Ammon's horn (tissue), 1 donor: ENCODE measurements at regions not wholly inside any gene's neighbourhood (a gene's known extent, or its start where the extent isn't known, plus 50 kb on each side); places are given as distances from the start of the nearest gene placed in this dataset.

Experiments
- DNase-seq: peaks from one replicate; pipeline ENCODE4 v3.0.0-alpha.2; 2016; ENCODE audit warnings: low spot score

GRCh38 chr5:74154526-74154925 lies 486.0 kb downstream of the ENC1 start:
- no peak for DNase-seq

DNA sequence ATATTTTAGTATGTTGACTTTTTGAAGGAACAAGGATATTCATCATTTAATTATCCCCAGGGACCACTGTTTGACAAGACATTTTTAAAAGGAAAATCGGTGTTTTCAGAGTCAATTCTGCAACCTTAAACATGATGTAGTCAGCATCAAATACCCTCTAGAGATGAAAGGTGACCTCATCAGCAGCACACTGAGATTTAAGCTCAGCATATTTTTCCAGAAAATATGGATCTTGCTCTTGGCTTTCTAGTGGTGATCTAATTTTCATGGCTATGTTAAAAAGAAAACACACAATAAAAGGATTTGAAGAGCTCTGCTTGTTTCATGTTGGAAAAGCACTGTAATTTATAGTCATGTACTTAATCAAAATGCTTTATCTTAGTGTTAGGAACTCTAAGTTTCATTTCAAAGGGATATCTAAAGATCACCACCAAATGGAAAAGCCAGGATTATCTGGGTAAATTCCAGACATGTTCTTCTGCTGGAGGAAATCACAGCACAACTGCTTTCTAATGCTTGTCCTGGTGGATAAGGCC lies 487.2 kb downstream of the ENC1 start:
- DNase-seq: no peak

GRCh38 chr5:74152625-74153254 lies 487.8 kb downstream of the ENC1 start:
- DNase-seq: no peak

- no peak for DNase-seq
These were observed 488.4 kb downstream of the ENC1 start for GRCh38 chr5:74152136-74152535.

- DNase-seq: peak; percentile 25
These were observed 491.1 kb downstream of the ENC1 start for GRCh38 chr5:74149395-74149794.

DNA sequence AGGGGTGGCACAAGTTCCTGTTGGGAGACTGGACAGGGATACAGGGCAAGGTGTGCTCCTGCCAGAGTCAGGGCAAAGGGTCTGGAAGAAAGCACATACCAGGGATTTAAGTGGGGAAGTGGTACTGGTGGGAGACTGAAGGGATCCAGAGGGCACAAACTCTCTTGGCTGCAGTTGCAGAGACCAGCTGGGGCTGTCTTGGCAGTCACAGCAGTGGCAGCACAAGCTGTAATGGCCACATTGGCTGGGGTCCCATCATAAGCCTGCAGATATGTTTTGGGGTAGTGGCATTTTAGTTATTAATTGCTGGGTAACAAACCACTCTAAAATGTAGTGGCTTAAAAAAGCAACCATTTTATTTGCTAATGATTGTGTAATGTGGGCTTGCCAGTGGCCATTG lies 492.2 kb downstream of the ENC1 start:
- no peak for DNase-seq

DNA sequence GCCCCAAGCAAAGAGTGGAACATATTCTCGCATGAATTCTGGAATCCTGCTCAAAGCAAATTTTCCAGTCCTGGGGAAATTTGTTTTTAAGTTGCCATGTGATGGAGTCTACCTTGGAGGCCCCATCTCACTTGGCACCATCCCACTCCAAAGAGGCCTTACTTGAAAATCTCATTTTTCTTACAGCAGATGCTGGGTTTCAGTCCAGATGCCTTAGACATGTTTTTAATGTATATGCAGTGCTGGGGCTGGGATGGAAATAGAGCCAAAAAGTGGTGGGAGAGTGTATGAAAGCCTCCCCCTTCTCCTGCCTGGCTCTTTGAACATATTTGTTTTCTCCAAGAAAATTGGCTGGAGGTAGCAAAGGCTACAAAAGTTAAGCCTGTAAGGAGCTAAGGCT lies 493.7 kb downstream of the ENC1 start:
- DNase-seq: no peak

GRCh38 chr5:74145951-74146350 lies 494.6 kb downstream of the ENC1 start:
- DNase-seq: no peak

GRCh38 chr5:74143721-74144330 lies 496.7 kb downstream of the ENC1 start:
- peak; percentile 13 for DNase-seq

DNA sequence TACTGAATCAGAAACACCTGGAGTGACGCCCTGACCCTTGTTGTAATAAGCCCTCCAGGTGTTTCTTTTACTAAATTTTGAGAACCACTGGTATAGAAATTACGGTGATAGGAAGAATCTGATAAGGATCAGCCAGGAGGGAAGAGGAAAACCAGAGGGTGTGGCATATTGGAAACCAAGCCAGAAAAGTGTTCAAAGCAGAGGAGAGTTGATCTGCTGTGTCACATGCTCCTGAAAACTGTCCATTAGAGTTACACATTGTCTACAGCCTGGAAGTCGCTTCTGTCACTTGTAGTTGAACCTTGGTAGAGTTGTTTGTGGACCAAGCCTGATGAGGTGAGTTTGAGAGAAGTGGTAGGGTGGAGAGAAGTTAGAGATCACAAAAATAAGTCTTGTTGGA lies 497.4 kb downstream of the ENC1 start:
- no peak for DNase-seq

GRCh38 chr5:74141053-74141452 lies 499.5 kb downstream of the ENC1 start:
- no peak for DNase-seq

DNA sequence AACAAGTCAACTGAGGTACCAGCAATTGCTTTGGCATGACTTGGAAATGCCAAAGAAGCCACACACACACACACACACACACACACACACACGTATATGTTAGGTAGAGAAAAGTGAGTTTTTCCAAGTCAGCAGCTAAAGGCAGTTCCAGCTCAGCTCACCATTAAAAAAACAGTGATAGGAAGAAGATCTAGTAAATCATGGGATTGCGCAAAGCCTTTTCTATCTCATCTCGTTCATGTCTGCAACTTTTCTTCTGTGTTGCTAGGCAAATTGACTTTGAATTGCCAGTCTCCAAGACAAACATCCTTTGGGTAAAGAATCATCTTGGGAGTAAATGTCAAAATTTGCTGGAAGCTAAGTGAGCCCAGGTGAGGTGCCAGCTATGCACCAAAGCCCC lies 500.1 kb downstream of the ENC1 start:
- no peak for DNase-seq

- no peak for DNase-seq
These were observed 500.9 kb downstream of the ENC1 start for GRCh38 chr5:74139589-74139988.

DNA sequence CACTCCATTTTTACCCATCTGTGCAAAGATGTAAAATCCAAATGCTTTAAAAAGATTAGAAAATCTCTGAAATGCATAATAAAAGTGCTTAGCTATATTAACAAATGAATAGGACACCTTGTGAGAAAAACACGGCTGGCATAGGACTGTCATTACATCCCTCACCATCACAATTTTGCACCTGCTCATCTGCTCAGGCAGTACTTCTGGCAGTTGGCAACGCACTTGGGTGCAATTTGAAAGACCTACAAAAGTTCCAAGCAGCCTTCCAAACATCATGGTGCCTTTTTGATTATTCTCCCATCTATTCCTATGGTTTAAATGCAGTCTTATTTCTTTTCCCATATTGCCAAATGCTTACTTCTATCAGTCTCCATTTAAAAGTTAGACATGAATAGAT lies 501.8 kb downstream of the ENC1 start:
- DNase-seq: no peak

DNA sequence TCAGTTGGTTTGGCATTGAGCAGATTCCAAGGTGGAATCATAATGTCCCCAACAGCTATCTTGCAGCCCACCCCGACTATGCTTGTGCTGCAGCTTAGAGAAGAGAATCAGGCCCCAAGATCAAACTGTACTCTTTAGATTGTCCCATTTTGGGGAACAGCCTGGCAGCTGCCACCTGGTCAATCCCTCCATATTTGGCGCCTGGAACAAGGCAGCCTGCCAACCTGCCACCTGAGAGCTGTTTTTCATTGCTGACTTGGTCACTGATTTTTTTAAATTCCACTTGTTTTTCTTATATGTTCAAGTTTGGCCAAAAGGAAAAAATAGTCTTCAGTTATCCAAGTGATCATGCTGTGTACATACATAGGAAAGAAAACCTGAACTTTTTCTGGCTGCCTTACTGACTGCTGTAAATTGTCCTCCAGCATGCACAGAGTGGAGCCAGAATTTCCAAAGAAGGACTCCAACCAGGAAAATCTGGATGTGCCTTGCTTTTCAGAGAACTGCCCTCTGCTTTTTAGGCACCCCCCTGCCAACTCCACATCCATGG lies 504.2 kb downstream of the ENC1 start:
- DNase-seq: no peak

DNA sequence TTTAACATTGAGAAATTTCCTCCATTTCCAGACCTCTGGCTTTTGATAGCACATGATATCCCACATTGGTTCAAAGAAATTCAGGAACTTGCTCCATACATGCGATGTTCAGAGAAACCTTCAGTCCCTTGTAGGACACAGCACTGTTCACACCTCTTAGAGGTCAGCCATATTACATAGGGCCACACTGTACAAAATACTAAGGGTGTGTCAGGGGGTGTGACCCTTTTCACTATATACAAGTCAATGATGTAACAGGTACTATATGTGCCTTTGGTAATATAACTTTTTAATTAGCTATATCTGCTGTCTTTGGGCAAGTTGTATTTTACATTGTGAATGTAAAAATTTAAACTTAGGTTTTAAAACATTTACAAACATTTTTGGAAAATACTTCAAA lies 505.5 kb downstream of the ENC1 start:
- no peak for DNase-seq

GRCh38 chr5:74132485-74132884 lies 506.5 kb downstream of the ARHGEF28 start:
- no peak for DNase-seq

GRCh38 chr5:74131250-74131649 lies 505.3 kb downstream of the ARHGEF28 start:
- no peak for DNase-seq

GRCh38 chr5:74130155-74130897 lies 504.3 kb downstream of the ARHGEF28 start:
- peak; percentile 50 for DNase-seq

DNA sequence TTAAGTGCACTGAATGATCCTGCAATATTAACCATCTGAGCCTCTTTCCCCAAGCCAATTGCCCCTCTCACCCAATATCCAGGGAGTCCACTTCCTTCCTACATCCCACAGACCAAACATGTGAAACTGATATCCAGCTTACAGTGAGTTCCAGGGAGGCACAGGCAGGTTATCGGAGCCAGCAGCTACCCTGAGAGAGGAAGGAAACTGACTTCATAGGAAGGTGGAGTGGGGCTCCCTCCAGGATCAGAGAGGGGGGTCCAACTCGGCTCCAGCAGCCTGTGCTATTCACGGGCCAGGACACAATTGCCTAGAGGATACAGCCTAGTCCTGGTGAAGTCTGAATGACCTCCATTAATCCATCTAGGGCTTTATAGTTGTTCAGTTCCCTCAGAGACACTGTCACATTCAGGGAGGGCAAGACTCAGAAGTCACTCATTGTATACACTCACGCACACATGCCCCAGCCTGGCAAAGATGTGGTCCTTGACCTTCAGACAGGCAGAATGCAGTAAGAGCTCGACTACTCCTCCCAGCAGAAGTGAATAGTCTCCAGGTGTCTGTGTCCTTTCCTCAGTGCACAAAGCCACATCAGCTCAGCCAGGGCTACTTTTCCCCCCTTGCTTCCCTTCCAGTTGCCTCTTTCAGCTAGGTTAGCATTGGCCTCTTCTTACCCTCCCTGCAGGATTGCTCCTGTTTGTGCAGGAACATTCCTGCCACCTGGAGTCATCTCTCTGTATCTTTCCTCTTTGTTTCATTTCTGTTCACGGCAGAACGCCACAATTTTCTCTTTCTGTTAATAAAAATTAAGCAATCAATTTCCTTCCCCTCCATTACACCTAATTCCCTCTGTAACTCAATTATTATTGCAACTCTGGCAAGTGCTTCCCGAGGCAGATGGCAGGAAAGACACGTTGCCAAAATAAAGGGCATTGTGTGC lies 501.7 kb downstream of the ARHGEF28 start:
- peak; percentile 11 for DNase-seq

GRCh38 chr5:74126294-74126693 lies 500.3 kb downstream of the ARHGEF28 start:
- DNase-seq: no peak

GRCh38 chr5:74124826-74125225 lies 498.8 kb downstream of the ARHGEF28 start:
- DNase-seq: no peak
